Lung (tissue), 11 donors: ENCODE measurements at regions not wholly inside any gene's neighbourhood (a gene's known extent, or its start where the extent isn't known, plus 50 kb on each side); places are given as distances from the start of the nearest gene placed in this dataset.

Experiments
- ATAC-seq: fragments of 200-7000 bp; cut with Tn5 transposase; one replicate; pipeline ENCODE4 v1.9.1; 2020; ENCODE audit warnings: moderate number of reproducible peaks; ENCODE audit not compliant: insufficient read depth, low FRiP score
- DNase-seq, 3 donors: peaks; one replicate each; pipeline ENCODE4 v3.0.0-alpha.2; 2013 to 2017
- H3K27ac ChIP-seq, 2 donors: one replicate each; pipeline ENCODE4 v1.5.1; 2013; ENCODE audit warnings: mild to moderate bottlenecking in 2 of 2, moderate library complexity in 2 of 2, control low read depth in 1 of 2, inconsistent platforms in 1 of 2, low read depth in 1 of 2, low read length in 1 of 2
- H3K27me3 ChIP-seq, 3 donors: one replicate each; pipeline ENCODE4 v1.5.1; 2013; ENCODE audit warnings: low read length in 2 of 3; ENCODE audit not compliant: control insufficient read depth in 3 of 3, insufficient read depth in 3 of 3
- H3K36me3 ChIP-seq, 4 donors: one replicate each; pipeline ENCODE4 v1.5.1; 2013; ENCODE audit warnings: low read length in 4 of 4, mild to moderate bottlenecking in 1 of 4, moderate library complexity in 1 of 4; ENCODE audit not compliant: control insufficient read depth in 4 of 4, insufficient read depth in 4 of 4
- H3K4me1 ChIP-seq, 5 donors: one replicate each; pipeline ENCODE4 v1.5.1; 2013; ENCODE audit warnings: low read length in 5 of 5, mild to moderate bottlenecking in 2 of 5, moderate library complexity in 1 of 5; ENCODE audit not compliant: control insufficient read depth in 5 of 5, insufficient read depth in 5 of 5
- H3K4me3 ChIP-seq: one replicate; pipeline ENCODE4 v1.5.1; 2013; ENCODE audit warnings: mild to moderate bottlenecking, control low read depth, moderate library complexity
- H3K9ac ChIP-seq, 2 donors: one replicate each; pipeline ENCODE4 v1.5.1; 2013; ENCODE audit warnings: low read length in 2 of 2, control low read depth in 1 of 2; ENCODE audit not compliant: insufficient read depth in 1 of 2
- H3K9me3 ChIP-seq, 4 donors: one replicate each; pipeline ENCODE4 v1.5.1; 2013; ENCODE audit warnings: low read length in 3 of 4, mild to moderate bottlenecking in 1 of 4, moderate library complexity in 1 of 4; ENCODE audit not compliant: control insufficient read depth in 4 of 4, insufficient read depth in 3 of 4
- CTCF ChIP-seq: IDR thresholded peaks from 2 replicates; pipeline ENCODE4 v1.5.1; 2012; ENCODE audit warnings: mild to moderate bottlenecking; ENCODE audit errors: control extremely low read depth, extremely low read depth
- WGBS, 2 donors: extraction: QIAGEN DNeasy Blood & Tissue Kit; methylation state at CpG; one replicate each; pipeline ENCODE4 v1.1.7; 2013; 5-methylcytosine and 5-hydroxymethylcytosine counted together
- donor health status: control.
- donor health status: control.
- donor health status: Bipolar disorder and iron deficiency.
- donor health status: healthy.
- donor health status: DM: yes; HTN: yes; CAD: no.

- Histone ChIP-seq H3K36me3 (no peaks in the 10 kb centered on the region), H3K4me1 (peaks cover 0 to 23% (median 2%) of the 10 kb centered on the region in 5 donors), H3K9me3 (no peaks in the 10 kb centered on the region), H3K27me3 (no peaks in the 10 kb centered on the region), H3K27ac (no peak overlapping the region), H3K4me3 (no peak overlapping the region), H3K9ac (no peak overlapping the region)
- DNase-seq (peak; percentile 18 to 55 (median 54)), ATAC-seq (no peak)
- TF ChIP-seq CTCF, result no peak
- WGBS, 2 donors, result 95% methylated on average over 2 of the region's 2 CpGs
Observed at GRCh38 chr15:95370291-95370690, 960.2 kb upstream of the NR2F2 start.

- WGBS, 2 donors, result 80 to 86% methylated on average over 2 of the region's 2 CpGs
- ATAC-seq, result no peak
Observed at GRCh38 chr15:95371664-95372063, 958.8 kb upstream of the NR2F2 start.

GRCh38 chr15:95375281-95375680 is 955.2 kb upstream of the NR2F2 start:
- no peak for DNase-seq
- no peak for TF ChIP-seq CTCF

More at GRCh38 chr15:95371664-95372063, 958.8 kb upstream of the NR2F2 start:
- H3K9ac ChIP-seq, result no peak overlapping the region
- no peak for DNase-seq
- no peaks in the 10 kb centered on the region for H3K36me3 ChIP-seq
- no peaks in the 10 kb centered on the region for H3K27me3 ChIP-seq
- no peak for TF ChIP-seq CTCF
- H3K9me3 ChIP-seq, result no peaks in the 10 kb centered on the region
- H3K4me3 ChIP-seq, result no peak overlapping the region
- H3K27ac ChIP-seq, result no peak overlapping the region
- H3K4me1 ChIP-seq, result peaks cover 0 to 16% (median 0%) of the 10 kb centered on the region in 5 donors

GRCh38 chr15:95377258-95377852 is 953.1 kb upstream of the NR2F2 start:
- ATAC-seq (no peak), DNase-seq (peak in 2 of 3 donors; percentile 42 to 51)
- WGBS, 2 donors, result 81 to 85% methylated on average over 5 of the region's 5 CpGs
- Histone ChIP-seq H3K4me1 (peaks cover 0 to 10% (median 0%) of the 10 kb centered on the region in 5 donors), H3K4me3 (no peak overlapping the region), H3K27ac (no peak overlapping the region), H3K9ac (no peak overlapping the region), H3K27me3 (no peaks in the 10 kb centered on the region), H3K9me3 (no peaks in the 10 kb centered on the region), H3K36me3 (no peaks in the 10 kb centered on the region)
- no peak for TF ChIP-seq CTCF

More at GRCh38 chr15:95375281-95375680, 955.2 kb upstream of the NR2F2 start:
- Histone ChIP-seq H3K4me3 (no peak overlapping the region), H3K9ac (no peak overlapping the region), H3K27me3 (no peaks in the 10 kb centered on the region), H3K4me1 (peaks cover 0 to 10% (median 0%) of the 10 kb centered on the region in 5 donors), H3K9me3 (no peaks in the 10 kb centered on the region), H3K36me3 (no peaks in the 10 kb centered on the region), H3K27ac (no peak overlapping the region)
- no peak for ATAC-seq
- WGBS, 2 donors, result 75 to 81% methylated on average over 3 of the region's 3 CpGs
